Left lobe of liver (tissue), 2 donors: ENCODE measurements at regions not wholly inside any gene's neighbourhood (a gene's known extent, or its start where the extent isn't known, plus 50 kb on each side); places are given as distances from the start of the nearest gene placed in this dataset.
A peak's percentile ranks its signal among the peaks of the same experiment; 100 is the strongest.

Source experiments
- ATAC-seq: fragments of 200-7000 bp; cut with Tn5 transposase; one replicate; pipeline ENCODE4 v1.9.1; 2020; ENCODE audit warnings: mild to moderate bottlenecking, moderate library complexity
- DNase-seq: peaks from one replicate; pipeline ENCODE4 v3.0.0-alpha.2; 2020; ENCODE audit warnings: low spot score
- donor health status: DM: no; HTN: no; CAD: no; lungs with moderate emphysema.
- donor health status: DM: no; HTN: yes; CAD: no.

DNA sequence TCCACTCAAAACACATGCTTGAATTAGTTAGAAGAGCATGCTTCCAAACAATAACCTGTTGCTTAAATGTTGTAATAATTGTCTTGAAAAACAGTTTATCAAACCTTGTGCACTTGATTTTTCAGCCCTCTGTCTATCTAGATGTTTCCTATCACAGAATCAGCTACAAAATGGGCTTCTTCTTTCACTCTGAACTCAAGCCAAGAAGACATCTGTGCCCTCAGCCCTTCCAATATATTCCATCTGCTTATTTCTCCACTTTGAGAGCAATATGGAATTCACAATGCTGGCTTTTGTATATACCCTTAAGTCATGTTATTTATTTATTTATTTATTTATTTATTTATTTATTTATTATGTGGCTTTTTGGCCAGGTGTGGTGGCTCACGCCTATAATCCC lies 234.2 kb downstream of the TOX3 start:
- DNase-seq (no peak), ATAC-seq (no peak)

GRCh38 chr16:52309446-52310416 lies 237.2 kb downstream of the TOX3 start:
- ATAC-seq, result no peak
- DNase-seq, result no peak

DNA sequence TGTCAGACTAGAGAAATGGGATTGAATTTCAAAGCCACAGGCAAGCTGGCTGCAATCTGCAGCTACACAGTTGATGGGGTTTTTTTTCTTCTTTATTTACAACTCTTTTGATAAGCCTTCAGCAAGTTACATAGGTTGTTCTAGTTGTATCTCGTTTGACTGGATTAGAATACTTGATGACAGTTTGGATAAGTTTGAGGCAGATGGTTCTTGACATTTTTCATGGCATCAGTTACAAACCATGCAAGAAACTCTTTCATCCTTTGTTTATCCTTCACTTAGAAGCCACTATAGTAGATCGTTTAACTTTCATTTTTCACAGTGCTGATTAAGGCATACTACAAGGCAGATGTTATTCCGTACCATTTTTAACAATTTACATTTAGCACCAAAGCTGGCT lies 238.9 kb downstream of the TOX3 start:
- ATAC-seq (peak; percentile 28), DNase-seq (no peak)

- ATAC-seq (no peak), DNase-seq (no peak)
Observed at GRCh38 chr16:52301026-52301425, 245.9 kb downstream of the TOX3 start.

DNA sequence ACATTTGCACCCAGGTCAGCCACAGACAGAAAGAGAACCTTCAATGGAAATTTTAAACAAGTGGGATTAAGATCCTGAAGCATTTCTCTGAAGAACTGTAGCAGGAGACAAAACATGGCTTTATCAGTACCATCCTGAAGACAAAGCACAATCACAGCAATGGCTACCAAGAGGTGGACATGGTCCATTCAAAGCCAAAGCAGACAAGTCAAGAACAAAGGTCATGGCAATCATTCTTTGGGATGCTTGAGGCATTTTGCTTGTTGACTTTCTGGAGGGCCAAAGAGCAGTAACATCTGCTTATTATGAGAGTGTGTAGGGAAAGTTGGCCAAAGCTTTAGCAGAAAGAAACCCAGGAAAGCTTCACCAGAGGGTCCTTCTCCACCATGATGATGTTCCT lies 248.2 kb downstream of the TOX3 start:
- ATAC-seq, result no peak
- no peak for DNase-seq

- peak; percentile 83 for ATAC-seq
Observed at GRCh38 chr16:52296706-52297315, 250.1 kb downstream of the TOX3 start.

DNA sequence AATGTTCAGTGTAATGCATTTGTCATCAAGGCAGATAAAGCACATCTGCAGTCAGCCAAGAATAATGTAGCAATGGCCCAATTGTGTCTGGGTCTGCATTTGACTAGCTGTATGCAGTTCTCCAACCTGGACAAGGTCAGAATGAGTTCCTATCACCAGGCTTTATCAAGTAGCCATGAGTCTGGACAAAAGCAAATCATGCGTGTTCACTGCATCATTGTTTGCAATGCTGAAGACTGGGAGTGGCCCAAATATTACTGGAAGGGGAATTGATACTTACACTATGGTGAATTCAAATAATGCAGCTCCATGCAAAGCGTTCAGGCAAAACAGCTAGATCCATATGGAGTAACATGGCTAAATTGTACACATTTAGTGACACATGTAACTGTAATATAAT lies 250.9 kb downstream of the TOX3 start:
- no peak for ATAC-seq

More at GRCh38 chr16:52296706-52297315, 250.1 kb downstream of the TOX3 start:
- peak; percentile 53 for DNase-seq

DNA sequence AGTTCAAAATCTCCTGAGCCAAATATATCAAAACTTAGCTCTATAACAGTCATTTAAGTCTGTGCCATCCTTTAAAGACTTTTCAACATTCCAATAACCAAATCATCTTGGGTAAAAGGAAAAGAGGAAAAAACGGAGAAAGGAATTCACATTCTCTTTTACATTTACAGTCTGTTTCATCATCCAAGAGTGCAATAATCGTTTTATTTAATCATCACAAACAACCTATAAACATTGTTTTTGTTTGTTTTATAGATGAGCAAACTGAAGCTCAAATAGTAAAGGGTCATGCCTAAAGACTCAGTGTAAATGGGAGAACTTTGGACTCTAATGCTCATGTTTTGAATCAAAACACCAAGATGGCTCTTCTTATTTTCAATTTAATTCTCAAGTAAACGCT lies 252.3 kb downstream of the TOX3 start:
- ATAC-seq (no peak), DNase-seq (no peak)

More for the DNA sequence above, 250.9 kb downstream of the TOX3 start:
- no peak for DNase-seq

GRCh38 chr16:52293204-52293603 lies 253.7 kb downstream of the TOX3 start:
- DNase-seq, result no peak
- ATAC-seq, result no peak

- DNase-seq, result no peak
- ATAC-seq, result no peak
Observed at GRCh38 chr16:52283584-52284375, 263.2 kb downstream of the TOX3 start.

GRCh38 chr16:52283018-52283417 lies 263.9 kb downstream of the TOX3 start:
- no peak for ATAC-seq
- no peak for DNase-seq

- DNase-seq, result no peak
- no peak for ATAC-seq
Observed at GRCh38 chr16:52280086-52280485, 266.9 kb downstream of the TOX3 start.

- DNase-seq (no peak), ATAC-seq (no peak)
Observed at GRCh38 chr16:52271088-52271750, 275.7 kb downstream of the TOX3 start.

- no peak for DNase-seq
- no peak for ATAC-seq
Observed at GRCh38 chr16:52265446-52265861, 281.5 kb downstream of the TOX3 start.

DNA sequence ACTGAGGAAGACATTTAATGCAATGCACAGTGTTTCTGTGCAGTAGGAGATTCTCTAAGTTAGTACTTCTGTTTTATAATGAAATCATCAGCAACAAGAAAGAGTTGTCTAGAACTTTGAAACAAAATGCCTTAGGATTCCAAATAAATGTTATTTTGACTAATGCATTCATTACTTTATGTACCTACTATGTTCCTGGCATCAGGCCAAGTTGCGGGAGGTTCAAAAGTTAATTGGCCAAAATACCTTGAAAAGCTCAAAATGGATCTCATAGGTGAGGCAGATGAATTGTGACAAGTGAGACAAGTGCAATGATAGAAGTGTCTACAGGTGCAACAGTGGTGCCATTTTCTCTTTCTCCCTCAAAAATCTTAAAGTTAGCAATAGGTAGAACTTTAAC lies 289.4 kb downstream of the TOX3 start:
- DNase-seq (no peak), ATAC-seq (no peak)

DNA sequence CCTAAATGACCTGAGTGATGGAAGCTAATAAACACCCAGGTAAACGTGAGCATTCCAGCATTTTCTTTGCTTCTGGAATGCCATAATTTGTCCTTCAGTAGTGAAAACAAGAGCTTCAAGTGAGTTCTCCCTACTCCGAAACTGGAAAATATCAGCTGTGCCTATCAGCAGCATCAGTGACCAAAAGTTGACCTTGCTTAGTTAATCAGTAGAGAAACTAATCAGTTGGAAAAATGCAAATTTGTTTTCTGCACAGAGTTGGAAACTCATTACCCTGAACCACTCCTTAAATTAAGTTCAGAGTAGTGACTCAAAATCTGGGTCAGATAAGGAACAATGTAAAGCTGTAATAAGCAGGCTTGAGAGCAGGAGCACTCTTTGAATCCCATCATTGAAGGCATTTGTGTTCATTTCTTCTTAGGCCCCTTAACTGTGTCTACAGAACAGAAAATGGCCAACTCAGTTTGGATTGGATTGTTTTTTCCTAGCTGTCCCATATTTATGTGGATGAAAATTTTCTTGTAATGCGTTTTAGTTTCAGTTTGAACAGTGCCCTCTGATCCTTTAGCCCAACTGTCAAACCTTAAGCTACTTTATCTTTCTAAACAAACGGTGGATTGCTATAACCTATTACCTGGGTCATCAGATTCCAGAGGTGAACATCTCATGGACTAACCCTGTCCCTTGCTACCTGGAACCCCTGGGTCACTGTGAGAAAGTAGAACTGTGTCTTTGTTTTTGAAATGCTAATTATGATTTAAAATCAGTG lies 290.4 kb downstream of the TOX3 start:
- no peak for DNase-seq
- ATAC-seq, result peak; percentile 93

DNA sequence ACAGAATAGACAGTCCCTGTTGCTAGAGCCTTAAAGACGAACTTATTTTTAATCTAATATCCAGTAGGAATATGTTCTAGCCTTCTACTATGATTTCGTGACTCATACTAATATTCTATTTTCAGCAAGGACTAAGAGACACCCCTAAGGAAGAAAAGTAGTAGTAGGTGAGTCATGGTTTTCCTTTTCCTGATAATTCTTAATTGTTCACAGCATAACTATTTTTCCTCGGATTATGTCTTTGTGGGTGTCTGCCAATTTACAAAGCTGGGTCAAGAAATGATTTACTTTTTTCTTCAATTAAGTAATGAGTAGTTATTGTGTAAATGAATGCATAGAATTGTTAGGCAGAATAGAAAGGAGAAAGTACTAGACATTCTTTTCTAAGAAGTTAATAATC lies 292.2 kb downstream of the TOX3 start:
- ATAC-seq, result no peak
- no peak for DNase-seq

- ATAC-seq (no peak), DNase-seq (no peak)
Observed at GRCh38 chr16:52252680-52253079, 294.3 kb downstream of the TOX3 start.

- DNase-seq (no peak), ATAC-seq (no peak)
Observed at GRCh38 chr16:52251495-52251894, 295.4 kb downstream of the TOX3 start.

DNA sequence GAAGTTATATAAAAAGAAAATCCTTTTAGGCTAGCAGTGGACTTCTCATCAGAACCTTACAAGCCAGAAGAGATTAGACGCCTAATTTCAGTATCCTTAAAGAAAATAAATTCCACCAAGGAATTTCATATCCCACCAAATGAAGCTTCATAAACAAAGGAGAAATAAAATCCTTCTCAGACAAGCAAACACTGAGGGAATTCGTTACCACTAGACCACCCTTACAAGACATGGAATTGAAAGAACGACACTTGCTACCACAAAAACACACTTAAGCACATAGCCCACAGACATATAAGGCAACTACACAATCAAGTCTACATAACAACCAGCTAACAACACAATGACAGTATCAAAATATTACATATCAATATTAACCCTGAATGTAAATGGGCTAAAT lies 299.2 kb downstream of the TOX3 start:
- ATAC-seq (no peak), DNase-seq (no peak)
